ENCODE measurements at regions not wholly inside any gene's neighbourhood (a gene's known extent, or its start where the extent isn't known, plus 50 kb on each side); places are given as distances from the start of the nearest gene placed in this dataset.
A peak's percentile ranks its signal among the peaks of the same experiment; 100 is the strongest.
"Not testable (repeated sequence)": the region's sequence is repeated elsewhere in the genome, so short reads cannot be mapped to it uniquely, and the experiment has no call there.

GRCh38 chr21:35982717-35983116, 77.6 kb downstream of the SETD4 start:
- no peak for DNase-seq (ENCODE audit: low read depth)

- no peak for DNase-seq (ENCODE audit: low read depth)
Measured at GRCh38 chr21:35981514-35982070, 78.7 kb downstream of the SETD4 start.

- DNase-seq (ENCODE audit: low read depth): no peak
Measured at GRCh38 chr21:35980821-35981220, 79.5 kb downstream of the SETD4 start.

GRCh38 chr21:35977860-35978259, 82.5 kb downstream of the SETD4 start:
- not testable (repeated sequence) for DNase-seq (ENCODE audit: low read depth)

- no peak for DNase-seq (ENCODE audit: low read depth)
Measured at GRCh38 chr21:35976929-35977328, 83.4 kb downstream of the SETD4 start.

GRCh38 chr21:35976481-35976880, 83.8 kb downstream of the SETD4 start:
- DNase-seq (ENCODE audit: low read depth): no peak

GRCh38 chr21:35974775-35975174, 85.6 kb downstream of the SETD4 start:
- DNase-seq (ENCODE audit: low read depth): peak; percentile 5

GRCh38 chr21:35971824-35972223, 88.5 kb downstream of the SETD4 start:
- no peak for DNase-seq (ENCODE audit: low read depth)

- no peak for DNase-seq (ENCODE audit: low read depth)
Measured at GRCh38 chr21:35969281-35969680, 91.0 kb downstream of the SETD4 start.

GRCh38 chr21:35968564-35968963, 91.8 kb downstream of the SETD4 start:
- DNase-seq (ENCODE audit: low read depth): no peak

GRCh38 chr21:35965699-35966098, 94.6 kb downstream of the SETD4 start:
- no peak for DNase-seq (ENCODE audit: low read depth)

- DNase-seq (ENCODE audit: low read depth): no peak
Measured at GRCh38 chr21:35963920-35964451, 96.3 kb downstream of the SETD4 start.

- DNase-seq (ENCODE audit: low read depth): no peak
Measured at GRCh38 chr21:35962917-35963316, 97.4 kb downstream of the SETD4 start.

GRCh38 chr21:35954066-35954465, 106.3 kb downstream of the SETD4 start:
- no peak for DNase-seq (ENCODE audit: low read depth)

GRCh38 chr21:35953597-35953996, 106.7 kb downstream of the SETD4 start:
- no peak for DNase-seq (ENCODE audit: low read depth)

- DNase-seq (ENCODE audit: low read depth): no peak
Measured at GRCh38 chr21:35952651-35953340, 107.5 kb downstream of the SETD4 start.

GRCh38 chr21:35948982-35949381, 111.3 kb downstream of the SETD4 start:
- DNase-seq (ENCODE audit: low read depth): no peak

GRCh38 chr21:35945089-35945671, 115.1 kb downstream of the SETD4 start:
- DNase-seq (ENCODE audit: low read depth): no peak

GRCh38 chr21:35943752-35944151, 116.6 kb downstream of the SETD4 start:
- DNase-seq (ENCODE audit: low read depth): no peak

GRCh38 chr21:35942211-35943144, 117.8 kb downstream of the SETD4 start:
- no peak for DNase-seq (ENCODE audit: low read depth)

GRCh38 chr21:35940074-35940927, 120.0 kb downstream of the SETD4 start:
- no peak for DNase-seq (ENCODE audit: low read depth)
